Ovary (tissue), 3 donors: ENCODE measurements at regions not wholly inside any gene's neighbourhood (a gene's known extent, or its start where the extent isn't known, plus 50 kb on each side); places are given as distances from the start of the nearest gene placed in this dataset.

Experiments used
- POLR2A ChIP-seq: fragments of 450-650 bp; IDR thresholded peaks from one replicate; pipeline ENCODE4 v1.6.1; 2017; ENCODE audit warnings: antibody characterized with exemption, mild to moderate bottlenecking, moderate library complexity
- TF ChIP-seq, protein P1 (sequence below), 3 donors: fragments of 450-650 bp in 2 of 3; fragments of 200-600 bp in 1 of 3; IDR thresholded peaks; one replicate each; pipeline versions ENCODE4 v1.5.1 to v1.8.0; 2016 to 2022; ENCODE audit warnings: antibody characterized with exemption in 3 of 3, mild to moderate bottlenecking in 1 of 3
- donor health status: DM: no; HTN: no; CAD: no.

DNA sequence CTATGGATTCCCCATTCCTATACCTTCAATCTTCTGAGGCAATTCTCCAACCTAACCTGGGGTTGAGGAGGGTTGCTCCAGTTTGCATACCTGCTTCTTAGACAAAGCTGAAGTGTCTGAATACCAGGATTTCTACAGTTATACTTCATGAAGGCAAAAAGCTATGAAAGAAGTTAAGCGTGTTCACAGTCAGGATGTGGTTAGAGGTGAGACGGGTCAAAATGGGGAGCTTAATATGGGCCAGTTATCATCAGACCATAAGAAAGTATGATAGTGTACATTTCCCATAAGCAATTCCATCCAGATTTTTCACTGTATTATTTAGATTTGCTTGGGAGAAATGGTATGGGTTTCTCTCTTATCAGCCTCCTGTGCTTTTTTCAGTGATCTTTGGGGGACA lies 156.9 kb upstream of the FER start:
- TF ChIP-seq, protein P1, sequence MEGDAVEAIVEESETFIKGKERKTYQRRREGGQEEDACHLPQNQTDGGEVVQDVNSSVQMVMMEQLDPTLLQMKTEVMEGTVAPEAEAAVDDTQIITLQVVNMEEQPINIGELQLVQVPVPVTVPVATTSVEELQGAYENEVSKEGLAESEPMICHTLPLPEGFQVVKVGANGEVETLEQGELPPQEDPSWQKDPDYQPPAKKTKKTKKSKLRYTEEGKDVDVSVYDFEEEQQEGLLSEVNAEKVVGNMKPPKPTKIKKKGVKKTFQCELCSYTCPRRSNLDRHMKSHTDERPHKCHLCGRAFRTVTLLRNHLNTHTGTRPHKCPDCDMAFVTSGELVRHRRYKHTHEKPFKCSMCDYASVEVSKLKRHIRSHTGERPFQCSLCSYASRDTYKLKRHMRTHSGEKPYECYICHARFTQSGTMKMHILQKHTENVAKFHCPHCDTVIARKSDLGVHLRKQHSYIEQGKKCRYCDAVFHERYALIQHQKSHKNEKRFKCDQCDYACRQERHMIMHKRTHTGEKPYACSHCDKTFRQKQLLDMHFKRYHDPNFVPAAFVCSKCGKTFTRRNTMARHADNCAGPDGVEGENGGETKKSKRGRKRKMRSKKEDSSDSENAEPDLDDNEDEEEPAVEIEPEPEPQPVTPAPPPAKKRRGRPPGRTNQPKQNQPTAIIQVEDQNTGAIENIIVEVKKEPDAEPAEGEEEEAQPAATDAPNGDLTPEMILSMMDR (IDR thresholded peaks at IDR 0.05), result no peak
- no peak for TF ChIP-seq POLR2A
